GM23338 (cell line): ENCODE measurements at regions not wholly inside any gene's neighbourhood (a gene's known extent, or its start where the extent isn't known, plus 50 kb on each side); places are given as distances from the start of the nearest gene placed in this dataset.

Experiments
- ATAC-seq: fragments of 200-7000 bp; cut with Tn5 transposase; 3 replicates; pipeline ENCODE4 v1.9.1; 2020
- DNase-seq: peaks from one replicate; pipeline ENCODE4 v3.0.0-alpha.2; 2015; ENCODE audit warnings: low spot score
- H2AFZ ChIP-seq: fragments of 200-600 bp; sonication (generic); 2 replicates; pipeline ENCODE4 v1.8.0; 2016; ENCODE audit warnings: antibody characterized with exemption, mild to moderate bottlenecking, moderate library complexity
- H3F3A ChIP-seq: fragments of 200-600 bp; sonication (generic); replicated peaks from 2 replicates; pipeline ENCODE4 v1.8.0; 2017; ENCODE audit warnings: antibody characterized with exemption, mixed run types, low read depth
- H3K27ac ChIP-seq: fragments of 200-600 bp; sonication (generic); 2 replicates; pipeline ENCODE4 v1.6.1; 2016; ENCODE audit warnings: low read depth
- H3K27me3 ChIP-seq: fragments of 200-600 bp; sonication (generic); 2 replicates; pipeline ENCODE4 v1.8.0; 2016; ENCODE audit warnings: mild to moderate bottlenecking, mixed run types, moderate library complexity; ENCODE audit not compliant: insufficient read depth
- H3K36me3 ChIP-seq: fragments of 200-600 bp; sonication (generic); 2 replicates; pipeline ENCODE4 v1.8.0; 2016; ENCODE audit warnings: mild to moderate bottlenecking; ENCODE audit not compliant: insufficient read depth
- H3K4me1 ChIP-seq: fragments of 200-600 bp; sonication (generic); 2 replicates; pipeline ENCODE4 v1.8.0; 2016; ENCODE audit warnings: mild to moderate bottlenecking, moderate library complexity; ENCODE audit not compliant: insufficient read depth
- H3K4me2 ChIP-seq: fragments of 200-600 bp; sonication (generic); 2 replicates; pipeline ENCODE4 v1.7.1; 2017; ENCODE audit warnings: mixed run types
- H3K4me3 ChIP-seq: fragments of 200-600 bp; sonication (generic); 2 replicates; pipeline ENCODE4 v1.6.1; 2016; ENCODE audit warnings: mixed run types
- H3K79me2 ChIP-seq: fragments of 200-600 bp; sonication (generic); replicated peaks from 2 replicates; pipeline ENCODE4 v1.8.0; 2017; ENCODE audit warnings: mild to moderate bottlenecking; ENCODE audit not compliant: insufficient read depth
- H3K9me2 ChIP-seq: fragments of 200-600 bp; sonication (generic); 2 replicates; pipeline ENCODE4 v1.8.0; 2017; ENCODE audit not compliant: insufficient read depth
- H4K20me1 ChIP-seq: fragments of 200-600 bp; sonication (generic); replicated peaks from 2 replicates; pipeline ENCODE4 v1.8.0; 2017; ENCODE audit warnings: mild to moderate bottlenecking; ENCODE audit not compliant: insufficient read depth
- H3K27ac Mint-ChIP-seq: 2 replicates; pipeline ENCODE4 v1.8.0; 2020; ENCODE audit warnings: inconsistent platforms, mild to moderate bottlenecking, moderate library complexity, mixed read lengths
- H3K27me3 Mint-ChIP-seq: 3 replicates; pipeline ENCODE4 v1.8.0; 2022; ENCODE audit warnings: low read depth, mild to moderate bottlenecking, moderate library complexity, mixed read lengths, inconsistent platforms; ENCODE audit not compliant: insufficient read depth, poor library complexity
- H3K36me3 Mint-ChIP-seq: 3 replicates; pipeline ENCODE4 v1.8.0; 2021; ENCODE audit warnings: low read depth, mild to moderate bottlenecking, inconsistent platforms, moderate library complexity, mixed read lengths
- H3K4me1 Mint-ChIP-seq: 3 replicates; pipeline ENCODE4 v1.8.0; 2020; ENCODE audit warnings: mild to moderate bottlenecking, inconsistent platforms, mixed read lengths
- H3K4me3 Mint-ChIP-seq: 3 replicates; pipeline ENCODE4 v1.8.0; 2021; ENCODE audit warnings: moderate library complexity, mild to moderate bottlenecking, inconsistent platforms, mixed read lengths
- H3K9me3 Mint-ChIP-seq: 3 replicates; pipeline ENCODE4 v1.8.0; 2020; ENCODE audit warnings: moderate library complexity, mild to moderate bottlenecking, inconsistent platforms, mixed read lengths
- CREB1 ChIP-seq: fragments of 250-450 bp; sonication (Bioruptor Pico); IDR thresholded peaks from 2 replicates; pipeline ENCODE4 v1.5.0; 2020; ENCODE audit warnings: low read depth, mild to moderate bottlenecking, moderate library complexity
- ETS1 ChIP-seq: IDR thresholded peaks from 2 replicates; pipeline ENCODE4 v1.6.1; 2016; ENCODE audit warnings: antibody characterized with exemption
- EZH2 ChIP-seq: fragments of 200-600 bp; sonication (generic); IDR thresholded peaks from one replicate; pipeline ENCODE4 v1.8.0; 2017; ENCODE audit warnings: antibody characterized with exemption, mild to moderate bottlenecking, low read depth; ENCODE audit not compliant: unreplicated experiment
- EZH2phosphoT487 ChIP-seq: fragments of 200-600 bp; sonication (generic); IDR thresholded peaks from one replicate; pipeline ENCODE4 v1.8.1; 2018; ENCODE audit warnings: antibody characterized with exemption; ENCODE audit not compliant: unreplicated experiment
- JUNB ChIP-seq: IDR thresholded peaks from one replicate; pipeline ENCODE4 v1.6.1; 2016; ENCODE audit warnings: antibody characterized with exemption; ENCODE audit not compliant: unreplicated experiment
- NANOG ChIP-seq: IDR thresholded peaks from 2 replicates; pipeline ENCODE4 v1.6.1; 2016; ENCODE audit warnings: antibody characterized with exemption, borderline replicate concordance
- POLR2AphosphoS5 ChIP-seq: IDR thresholded peaks from 2 replicates; pipeline ENCODE4 v1.6.1; 2016; ENCODE audit warnings: antibody characterized with exemption, low read depth
- REST ChIP-seq: IDR thresholded peaks from one replicate; pipeline ENCODE4 v1.6.1; 2018; ENCODE audit warnings: antibody characterized with exemption; ENCODE audit not compliant: unreplicated experiment
- STAT1 ChIP-seq: IDR thresholded peaks from one replicate; pipeline ENCODE4 v1.6.1; 2016; ENCODE audit warnings: antibody characterized with exemption; ENCODE audit not compliant: unreplicated experiment
- ZNF114 ChIP-seq: fragments of 250-450 bp; sonication (Bioruptor Pico); IDR thresholded peaks from 2 replicates; pipeline ENCODE4 v1.5.0; 2020; ENCODE audit warnings: mild to moderate bottlenecking, moderate library complexity
- ZNF331 ChIP-seq: fragments of 250-450 bp; sonication (Bioruptor Pico); IDR thresholded peaks from 2 replicates; pipeline ENCODE4 v1.5.0; 2020; ENCODE audit warnings: low read depth, mild to moderate bottlenecking, moderate library complexity
- ZNF462 ChIP-seq: fragments of 250-450 bp; sonication (Bioruptor Pico); IDR thresholded peaks from 2 replicates; pipeline ENCODE4 v1.5.0; 2020; ENCODE audit warnings: mild to moderate bottlenecking, moderate library complexity
- TF ChIP-seq, protein P1 (sequence below), 2 experiments: fragments of 200-600 bp in 1 of 2; sonication (generic) in 1 of 2; conservative IDR thresholded peaks; 2 replicates each; pipeline versions ENCODE4 v1.5.1 to v1.6.1; 2016 to 2017; ENCODE audit warnings: antibody characterized with exemption in 2 of 2, low read depth in 2 of 2, mild to moderate bottlenecking in 2 of 2, moderate library complexity in 1 of 2

DNA sequence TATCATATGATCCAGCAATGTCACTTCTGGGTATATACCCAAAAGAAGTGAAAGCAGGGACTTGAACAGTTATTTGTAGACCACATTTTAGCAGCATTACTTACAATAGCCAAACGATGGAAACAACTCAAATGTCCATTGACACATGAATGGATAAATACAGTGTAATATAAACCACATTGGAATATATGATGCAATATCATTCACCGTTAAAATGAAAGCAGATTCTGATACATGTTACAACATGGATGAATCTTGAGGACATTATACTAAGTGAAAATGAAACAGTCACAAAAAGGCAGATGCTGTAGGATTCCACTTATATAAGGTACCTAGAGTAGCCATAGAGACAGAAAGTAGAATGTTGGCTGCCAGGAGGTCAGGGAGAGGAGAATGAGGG lies 130.5 kb upstream of the SMAD1 start:
- no peaks in the 10 kb centered on the region for H3K9me3 Mint-ChIP-seq
- Histone ChIP-seq H2AFZ (no peak overlapping the region), H3K36me3 (no peaks in the 10 kb centered on the region), H3K9me2 (peaks cover 8% of the 10 kb centered on the region), H3K4me1 (no peaks in the 10 kb centered on the region), H3K27me3 (no peaks in the 10 kb centered on the region), H3K4me2 (no peak overlapping the region), H3K79me2 (no peaks in the 10 kb centered on the region), H3K4me3 (no peak overlapping the region), H4K20me1 (no peaks in the 10 kb centered on the region), H3K27ac (no peak overlapping the region), H3F3A (no peaks in the 10 kb centered on the region)
- no peak overlapping the region for H3K4me3 Mint-ChIP-seq
- no peak for ATAC-seq
- H3K36me3 Mint-ChIP-seq = no peaks in the 10 kb centered on the region
- no peak for TF ChIP-seq ZNF462 (CRISPR knock-in tag)
- no peak for TF ChIP-seq STAT1
- TF ChIP-seq, protein P1, sequence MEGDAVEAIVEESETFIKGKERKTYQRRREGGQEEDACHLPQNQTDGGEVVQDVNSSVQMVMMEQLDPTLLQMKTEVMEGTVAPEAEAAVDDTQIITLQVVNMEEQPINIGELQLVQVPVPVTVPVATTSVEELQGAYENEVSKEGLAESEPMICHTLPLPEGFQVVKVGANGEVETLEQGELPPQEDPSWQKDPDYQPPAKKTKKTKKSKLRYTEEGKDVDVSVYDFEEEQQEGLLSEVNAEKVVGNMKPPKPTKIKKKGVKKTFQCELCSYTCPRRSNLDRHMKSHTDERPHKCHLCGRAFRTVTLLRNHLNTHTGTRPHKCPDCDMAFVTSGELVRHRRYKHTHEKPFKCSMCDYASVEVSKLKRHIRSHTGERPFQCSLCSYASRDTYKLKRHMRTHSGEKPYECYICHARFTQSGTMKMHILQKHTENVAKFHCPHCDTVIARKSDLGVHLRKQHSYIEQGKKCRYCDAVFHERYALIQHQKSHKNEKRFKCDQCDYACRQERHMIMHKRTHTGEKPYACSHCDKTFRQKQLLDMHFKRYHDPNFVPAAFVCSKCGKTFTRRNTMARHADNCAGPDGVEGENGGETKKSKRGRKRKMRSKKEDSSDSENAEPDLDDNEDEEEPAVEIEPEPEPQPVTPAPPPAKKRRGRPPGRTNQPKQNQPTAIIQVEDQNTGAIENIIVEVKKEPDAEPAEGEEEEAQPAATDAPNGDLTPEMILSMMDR (conservative IDR thresholded peaks at IDR 0.05; ENCODE audit: low read depth in 2 of 2) = no peak
- TF ChIP-seq POLR2AphosphoS5 = no peak
- no peak for TF ChIP-seq CREB1 (CRISPR knock-in tag)
- no peak for TF ChIP-seq EZH2phosphoT487
- no peak for TF ChIP-seq EZH2
- no peak for TF ChIP-seq ZNF331 (CRISPR knock-in tag)
- no peak for TF ChIP-seq ZNF114
- no peak for TF ChIP-seq JUNB
- TF ChIP-seq REST = no peak
- TF ChIP-seq ETS1 = no peak
- TF ChIP-seq NANOG = no peak
- H3K27ac Mint-ChIP-seq = no peak overlapping the region
- no peaks in the 10 kb centered on the region for H3K4me1 Mint-ChIP-seq
- no peak for DNase-seq
- H3K27me3 Mint-ChIP-seq = no peaks in the 10 kb centered on the region
